Neuronal stem cell (in vitro differentiated cells): ENCODE measurements at regions not wholly inside any gene's neighbourhood (a gene's known extent, or its start where the extent isn't known, plus 50 kb on each side); places are given as distances from the start of the nearest gene placed in this dataset.

Source experiments
- DNase-seq: peaks from one replicate; pipeline ENCODE4 v3.0.0-alpha.2; 2013; ENCODE audit warnings: low spot score
- H2AFZ ChIP-seq: one replicate; pipeline ENCODE4 v1.6.1; 2013; ENCODE audit warnings: mild to moderate bottlenecking, low read length, inconsistent platforms
- H2AK5ac ChIP-seq: 2 replicates; pipeline ENCODE4 v1.6.1; 2013; ENCODE audit warnings: low read depth, mild to moderate bottlenecking, inconsistent platforms, low read length, moderate library complexity, mixed read lengths
- H2BK120ac ChIP-seq: 2 replicates; pipeline ENCODE4 v1.6.1; 2013; ENCODE audit warnings: low read depth, mild to moderate bottlenecking, inconsistent platforms, low read length, moderate library complexity, mixed read lengths
- H2BK12ac ChIP-seq: one replicate; pipeline ENCODE4 v1.6.1; 2013; ENCODE audit warnings: low read length, inconsistent platforms
- H2BK15ac ChIP-seq: 2 replicates; pipeline ENCODE4 v1.6.1; 2013; ENCODE audit warnings: mild to moderate bottlenecking, low read length, inconsistent platforms, mixed read lengths
- H2BK5ac ChIP-seq: one replicate; pipeline ENCODE4 v1.6.1; 2013; ENCODE audit warnings: inconsistent platforms, mild to moderate bottlenecking, low read length, moderate library complexity
- H3K14ac ChIP-seq: one replicate; pipeline ENCODE4 v1.6.1; 2013; ENCODE audit warnings: low read length, inconsistent platforms
- H3K18ac ChIP-seq: 2 replicates; pipeline ENCODE4 v1.6.1; 2013; ENCODE audit warnings: low read length, inconsistent platforms
- H3K23ac ChIP-seq: 2 replicates; pipeline ENCODE4 v1.6.1; 2013; ENCODE audit warnings: low read depth, mild to moderate bottlenecking, mixed read lengths, low read length, inconsistent platforms; ENCODE audit not compliant: poor library complexity
- H3K27ac ChIP-seq: replicated peaks from 3 replicates; pipeline ENCODE4 v1.5.1; 2013; ENCODE audit warnings: low read length, inconsistent platforms
- H3K27me3 ChIP-seq, 3 experiments: 2 replicates each; pipeline ENCODE4 v1.6.1; 2013; ENCODE audit warnings: low read length in 3 of 3, mild to moderate bottlenecking in 2 of 3, inconsistent platforms in 1 of 3, low read depth in 1 of 3, mixed read lengths in 1 of 3, moderate library complexity in 1 of 3; ENCODE audit not compliant: control insufficient read depth in 3 of 3, insufficient read depth in 3 of 3
- H3K36me3 ChIP-seq, 2 donors: replicated peaks in 1 of 2; 2 replicates each; pipeline ENCODE4 v1.6.1; 2013; ENCODE audit warnings: low read length in 2 of 2; ENCODE audit not compliant: control insufficient read depth in 2 of 2, insufficient read depth in 2 of 2
- H3K4ac ChIP-seq: 2 replicates; pipeline ENCODE4 v1.6.1; 2013; ENCODE audit warnings: inconsistent platforms, mild to moderate bottlenecking, low read length, moderate library complexity
- H3K4me1 ChIP-seq, 2 donors: 1 replicate in 1 of 2; 2 replicates in 1 of 2; pipeline ENCODE4 v1.6.1; 2013; ENCODE audit warnings: low read length in 2 of 2, low read depth in 1 of 2; ENCODE audit not compliant: control insufficient read depth in 2 of 2, insufficient read depth in 1 of 2
- H3K4me2 ChIP-seq: one replicate; pipeline ENCODE4 v1.6.1; 2013; ENCODE audit warnings: mild to moderate bottlenecking, low read length, inconsistent platforms; ENCODE audit not compliant: insufficient read depth, poor library complexity, severe bottlenecking
- H3K4me3 ChIP-seq, 2 donors: 2 replicates each; pipeline ENCODE4 v1.5.1; 2013; ENCODE audit warnings: low read length in 2 of 2, mild to moderate bottlenecking in 2 of 2, inconsistent platforms in 1 of 2, moderate library complexity in 1 of 2
- H3K79me1 ChIP-seq: one replicate; pipeline ENCODE4 v1.6.1; 2013; ENCODE audit warnings: low read depth, mild to moderate bottlenecking, inconsistent platforms, low read length, moderate library complexity
- H3K9ac ChIP-seq: one replicate; pipeline ENCODE4 v1.6.1; 2013; ENCODE audit warnings: mild to moderate bottlenecking, low read depth, low read length, inconsistent platforms; ENCODE audit not compliant: poor library complexity
- H3K9me3 ChIP-seq, 2 donors: replicated peaks in 1 of 2; 2 replicates each; pipeline versions ENCODE3 to v1.6.1; 2013; ENCODE audit warnings: low read length in 2 of 2, mild to moderate bottlenecking in 2 of 2, inconsistent platforms in 1 of 2, low read depth in 1 of 2, mixed read lengths in 1 of 2, moderate library complexity in 1 of 2; ENCODE audit not compliant: control insufficient read depth in 2 of 2, insufficient read depth in 1 of 2
- H4K8ac ChIP-seq: one replicate; pipeline ENCODE4 v1.6.1; 2013; ENCODE audit warnings: low read depth, mild to moderate bottlenecking, inconsistent platforms, low read length, moderate library complexity
- H4K91ac ChIP-seq: one replicate; pipeline ENCODE4 v1.6.1; 2013; ENCODE audit warnings: low read length, low read depth, mild to moderate bottlenecking, inconsistent platforms; ENCODE audit not compliant: poor library complexity
- WGBS, 2 donors: extraction: QIAGEN DNeasy Blood & Tissue Kit; methylation state at CpG; one replicate each; pipeline ENCODE4 v1.1.7; 2013; ENCODE audit warnings: missing lambda C conversion rate in 2 of 2, mixed read lengths in 1 of 2; ENCODE audit not compliant: insufficient read length in 2 of 2, insufficient replicate concordance in 1 of 2; ENCODE audit errors: extremely low coverage in 2 of 2; 5-methylcytosine and 5-hydroxymethylcytosine counted together

GRCh38 chr6:147060636-147061035, 143.6 kb upstream of the STXBP5 start:
- Histone ChIP-seq H3K4me1 (no peaks in the 10 kb centered on the region), H3K9ac (no peak overlapping the region), H3K18ac (no peak overlapping the region), H3K14ac (no peak overlapping the region), H3K9me3 (no peaks in the 10 kb centered on the region), H3K23ac (no peak overlapping the region), H2AK5ac (no peak overlapping the region), H2BK120ac (no peak overlapping the region), H2BK5ac (no peak overlapping the region), H4K91ac (no peak overlapping the region), H3K36me3 (no peaks in the 10 kb centered on the region), H3K27me3 (no peaks in the 10 kb centered on the region), H3K79me1 (no peaks in the 10 kb centered on the region), H2AFZ (no peak overlapping the region), H2BK15ac (no peak overlapping the region), H2BK12ac (no peak overlapping the region), H3K4me3 (no peak overlapping the region), H3K4me2 (no peak overlapping the region), H3K27ac (no peak overlapping the region), H4K8ac (no peak overlapping the region), H3K4ac (no peak overlapping the region)
- no CpG with 5 or more reads among the region's 1 CpG for WGBS, 2 donors
- no peak for DNase-seq

GRCh38 chr6:147061252-147061651, 143.0 kb upstream of the STXBP5 start:
- H3K4me1 ChIP-seq: no peaks in the 10 kb centered on the region
- no peak overlapping the region for H3K23ac ChIP-seq
- no peak overlapping the region for H2AFZ ChIP-seq
- no peaks in the 10 kb centered on the region for H3K9me3 ChIP-seq
- no peak overlapping the region for H2BK120ac ChIP-seq
- no peak overlapping the region for H2BK15ac ChIP-seq
- H4K91ac ChIP-seq: no peak overlapping the region
- H4K8ac ChIP-seq: no peak overlapping the region
- no peak overlapping the region for H3K4me3 ChIP-seq
- no peaks in the 10 kb centered on the region for H3K36me3 ChIP-seq
- H3K4ac ChIP-seq: no peak overlapping the region
- no peak overlapping the region for H2BK12ac ChIP-seq
- no peak overlapping the region for H2BK5ac ChIP-seq
- no peak overlapping the region for H3K18ac ChIP-seq
- DNase-seq: no peak
- no peak overlapping the region for H3K14ac ChIP-seq
- no peak overlapping the region for H3K4me2 ChIP-seq
- no CpG with 5 or more reads among the region's 1 CpG for WGBS, 2 donors
- H2AK5ac ChIP-seq: no peak overlapping the region
- H3K79me1 ChIP-seq: no peaks in the 10 kb centered on the region
- no peak overlapping the region for H3K27ac ChIP-seq
- no peaks in the 10 kb centered on the region for H3K27me3 ChIP-seq
- H3K9ac ChIP-seq: no peak overlapping the region

GRCh38 chr6:147063469-147064031, 140.7 kb upstream of the STXBP5 start:
- H2BK5ac ChIP-seq: no peak overlapping the region
- H3K18ac ChIP-seq: no peak overlapping the region
- no peak overlapping the region for H3K9ac ChIP-seq
- no peak overlapping the region for H3K4me3 ChIP-seq
- no CpG with 5 or more reads among the region's 1 CpG for WGBS, 2 donors
- no peaks in the 10 kb centered on the region for H3K79me1 ChIP-seq
- H2AFZ ChIP-seq: no peak overlapping the region
- H3K14ac ChIP-seq: no peak overlapping the region
- no peak overlapping the region for H4K8ac ChIP-seq
- no peak overlapping the region for H3K27ac ChIP-seq
- no peaks in the 10 kb centered on the region for H3K36me3 ChIP-seq
- H3K9me3 ChIP-seq: no peaks in the 10 kb centered on the region
- no peak overlapping the region for H2BK12ac ChIP-seq
- no peak overlapping the region for H3K4me2 ChIP-seq
- H3K27me3 ChIP-seq: no peaks in the 10 kb centered on the region
- no peak overlapping the region for H2AK5ac ChIP-seq
- no peak for DNase-seq
- H3K23ac ChIP-seq: no peak overlapping the region
- H2BK15ac ChIP-seq: no peak overlapping the region
- H3K4me1 ChIP-seq: no peaks in the 10 kb centered on the region
- no peak overlapping the region for H2BK120ac ChIP-seq
- H3K4ac ChIP-seq: no peak overlapping the region
- H4K91ac ChIP-seq: no peak overlapping the region

GRCh38 chr6:147065786-147066185, 138.4 kb upstream of the STXBP5 start:
- H4K91ac ChIP-seq: no peak overlapping the region
- H3K4me3 ChIP-seq: no peak overlapping the region
- H3K36me3 ChIP-seq: no peaks in the 10 kb centered on the region
- WGBS, 2 donors: no CpG with 5 or more reads among the region's 5 CpGs
- H3K14ac ChIP-seq: no peak overlapping the region
- H3K4ac ChIP-seq: no peak overlapping the region
- H3K18ac ChIP-seq: no peak overlapping the region
- no peak overlapping the region for H4K8ac ChIP-seq
- H3K9me3 ChIP-seq: peaks cover 0 to 9% of the 10 kb centered on the region in 2 donors
- H3K23ac ChIP-seq: no peak overlapping the region
- no peak overlapping the region for H2AK5ac ChIP-seq
- no peak overlapping the region for H2AFZ ChIP-seq
- H3K79me1 ChIP-seq: no peaks in the 10 kb centered on the region
- no peak overlapping the region for H3K4me2 ChIP-seq
- H3K27ac ChIP-seq: no peak overlapping the region
- no peak overlapping the region for H2BK12ac ChIP-seq
- H2BK15ac ChIP-seq: no peak overlapping the region
- H3K4me1 ChIP-seq: no peaks in the 10 kb centered on the region
- H2BK120ac ChIP-seq: no peak overlapping the region
- H2BK5ac ChIP-seq: no peak overlapping the region
- no peak overlapping the region for H3K9ac ChIP-seq
- H3K27me3 ChIP-seq: no peaks in the 10 kb centered on the region
- no peak for DNase-seq
